Small intestine (tissue), 7 donors: ENCODE measurements at regions not wholly inside any gene's neighbourhood (a gene's known extent, or its start where the extent isn't known, plus 50 kb on each side); places are given as distances from the start of the nearest gene placed in this dataset.

Experiments
- DNase-seq, 2 donors: peaks; one replicate each; pipeline versions ENCODE4 v3.0.0 to v3.0.0-alpha.2; 2013
- FAIRE-seq: peaks from 2 replicates; lab custom pipeline; 2012; peaks lifted over from hg19 to GRCh38; lab: Jason Lieb, UNC
- H3K27ac ChIP-seq, 3 donors: one replicate each; pipeline ENCODE4 v1.5.1; 2013; ENCODE audit warnings: low read length in 2 of 3, mild to moderate bottlenecking in 2 of 3, control low read depth in 1 of 3, inconsistent platforms in 1 of 3, low read depth in 1 of 3, moderate library complexity in 1 of 3
- H3K27me3 ChIP-seq, 3 donors: one replicate each; pipeline ENCODE4 v1.6.1; 2013; ENCODE audit warnings: low read length in 3 of 3, inconsistent platforms in 1 of 3; ENCODE audit not compliant: control insufficient read depth in 3 of 3, insufficient read depth in 3 of 3
- H3K36me3 ChIP-seq, 3 donors: one replicate each; pipeline ENCODE4 v1.6.1; 2013; ENCODE audit warnings: low read length in 3 of 3, inconsistent platforms in 1 of 3, low read depth in 1 of 3, mild to moderate bottlenecking in 1 of 3, moderate library complexity in 1 of 3; ENCODE audit not compliant: control insufficient read depth in 3 of 3, insufficient read depth in 2 of 3
- H3K4me1 ChIP-seq, 3 donors: one replicate each; pipeline ENCODE4 v1.6.1; 2013; ENCODE audit warnings: low read length in 2 of 3, inconsistent platforms in 1 of 3, low read depth in 1 of 3, mild to moderate bottlenecking in 1 of 3, moderate library complexity in 1 of 3; ENCODE audit not compliant: control insufficient read depth in 3 of 3, insufficient read depth in 2 of 3
- H3K4me3 ChIP-seq, 3 donors: one replicate each; pipeline ENCODE4 v1.5.1; 2013; ENCODE audit warnings: low read length in 3 of 3, control low read depth in 1 of 3, inconsistent platforms in 1 of 3, low read depth in 1 of 3, mild to moderate bottlenecking in 1 of 3, moderate library complexity in 1 of 3
- H3K9me3 ChIP-seq, 2 donors: one replicate each; pipeline ENCODE4 v1.6.1; 2013; ENCODE audit warnings: low read depth in 1 of 2, low read length in 1 of 2; ENCODE audit not compliant: control insufficient read depth in 2 of 2, insufficient read depth in 1 of 2
- WGBS, 3 donors: extraction: QIAGEN DNeasy Blood & Tissue Kit; methylation state at CpG; one replicate each; pipeline ENCODE4 v1.1.7; 2013; 5-methylcytosine and 5-hydroxymethylcytosine counted together
- donor health status: healthy with polysubstance abuse.
- donor health status: control.
- donor health status: control.
- donor health status: Bipolar disorder and iron deficiency.
- donor health status: healthy.

DNA sequence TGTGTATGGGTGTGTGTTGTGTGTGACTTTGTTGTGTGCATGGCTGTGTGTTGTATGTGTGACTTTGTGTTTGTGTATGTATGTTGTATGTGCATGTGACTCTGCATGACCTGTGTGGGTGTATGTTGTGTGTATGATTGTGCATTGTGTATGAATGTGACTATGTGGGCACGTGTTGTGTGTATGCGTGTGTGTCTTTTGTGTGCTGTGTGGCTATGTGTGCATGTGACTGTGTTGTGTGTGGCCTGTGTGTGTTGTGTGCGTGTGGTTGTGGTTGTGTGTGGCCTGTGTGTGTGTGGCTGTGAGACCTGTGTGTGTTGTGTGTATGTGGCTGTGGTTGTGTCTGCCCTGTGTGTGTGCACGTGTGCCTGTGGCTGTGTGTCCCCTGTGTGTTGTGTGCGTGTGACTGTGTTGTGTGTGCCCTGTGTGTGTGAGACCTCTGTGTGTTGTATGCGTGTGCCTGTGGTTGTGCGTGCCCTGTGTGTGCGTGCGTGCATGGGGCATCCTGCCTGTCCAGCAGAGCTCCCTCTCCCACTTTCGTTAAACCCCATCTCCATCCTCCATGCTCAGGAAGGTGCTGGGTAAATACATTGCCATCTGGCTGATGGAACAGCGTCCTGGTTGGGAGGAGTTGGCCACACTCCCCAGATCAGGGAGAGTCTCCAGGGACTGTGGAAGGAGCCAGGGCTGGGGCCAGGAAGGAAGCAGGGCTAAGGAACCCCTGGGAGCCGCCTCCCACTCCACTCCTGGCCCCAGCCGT lies 90.1 kb upstream of the GSE1 start:
- no peak for FAIRE-seq

DNA sequence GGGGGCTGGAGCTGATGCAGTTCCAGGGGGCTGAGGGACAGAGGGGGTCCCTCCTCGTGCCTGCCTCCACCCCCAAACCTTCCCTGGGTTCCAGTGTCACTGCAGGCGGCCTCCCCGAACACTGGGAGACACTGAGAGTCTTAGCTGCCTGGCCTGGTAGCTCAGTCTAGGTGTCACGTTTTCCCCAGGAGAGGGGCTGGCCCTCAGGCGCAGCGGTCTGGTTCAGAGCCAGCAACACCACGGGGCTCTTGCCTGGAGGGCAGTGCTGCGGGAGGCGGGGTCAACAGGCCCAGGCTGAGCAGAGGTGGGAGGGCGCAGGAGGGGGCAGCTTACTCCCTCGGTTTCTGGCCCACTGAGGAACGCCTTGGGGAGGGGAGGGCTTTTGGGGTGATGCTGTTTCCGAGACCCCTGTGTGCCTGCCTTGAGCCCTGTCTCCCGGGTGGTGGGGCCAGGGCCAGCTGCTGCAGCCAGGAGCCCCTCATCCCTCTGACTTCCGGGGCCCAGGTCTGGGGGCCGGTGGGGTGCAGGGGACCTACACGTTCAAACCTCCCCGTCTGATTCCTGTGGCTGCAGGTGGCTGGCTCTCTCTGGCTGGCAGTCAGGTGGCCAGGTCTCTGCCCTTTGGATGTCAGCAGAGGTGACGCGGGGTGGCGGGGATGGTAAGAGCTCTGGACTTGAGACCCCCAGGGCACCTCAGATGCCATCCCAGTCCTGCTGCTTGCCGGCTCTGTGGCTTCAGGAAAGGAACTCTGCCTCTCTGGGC lies 89.3 kb upstream of the GSE1 start:
- no peak overlapping the region for H3K27ac ChIP-seq
- no peaks in the 10 kb centered on the region for H3K9me3 ChIP-seq
- no peak for DNase-seq
- 62 to 74% (median 72%) methylated on average over 20 to 22 of the region's 22 CpGs for WGBS, 3 donors
- FAIRE-seq: no peak
- H3K4me3 ChIP-seq: no peak overlapping the region
- H3K36me3 ChIP-seq: peaks cover 0 to 32% (median 0%) of the 10 kb centered on the region in 3 donors
- peaks cover 0 to 39% (median 0%) of the 10 kb centered on the region in 3 donors for H3K4me1 ChIP-seq
- no peaks in the 10 kb centered on the region for H3K27me3 ChIP-seq

More for the DNA sequence above, 90.1 kb upstream of the GSE1 start:
- Histone ChIP-seq H3K27ac (no peak overlapping the region), H3K9me3 (no peaks in the 10 kb centered on the region), H3K27me3 (no peaks in the 10 kb centered on the region), H3K4me1 (peaks cover 0 to 39% (median 0%) of the 10 kb centered on the region in 3 donors), H3K36me3 (peaks cover 0 to 39% (median 0%) of the 10 kb centered on the region in 3 donors), H3K4me3 (no peak overlapping the region)
- DNase-seq: peak in 1 of 2 donors; percentile 52
- WGBS, 3 donors: 72 to 77% (median 74%) methylated on average over 12 to 13 of the region's 13 CpGs

DNA sequence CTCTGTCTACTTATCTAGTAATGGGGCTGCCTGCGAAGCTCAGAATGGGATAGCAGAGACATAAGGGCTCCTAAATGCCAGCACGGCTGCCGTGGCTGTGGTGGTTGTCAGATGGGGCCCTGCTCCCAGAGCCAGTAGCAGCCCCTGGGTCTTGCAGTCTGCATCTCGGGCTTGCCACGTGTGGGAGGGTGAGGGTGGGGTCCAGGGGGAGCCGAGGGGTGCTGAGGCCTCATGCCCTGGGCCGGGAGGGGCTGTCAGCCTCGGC lies 88.8 kb upstream of the GSE1 start:
- DNase-seq (no peak), FAIRE-seq (no peak)
- Histone ChIP-seq H3K4me1 (peaks cover 0 to 40% (median 0%) of the 10 kb centered on the region in 3 donors), H3K9me3 (no peaks in the 10 kb centered on the region), H3K27me3 (no peaks in the 10 kb centered on the region), H3K27ac (no peak overlapping the region), H3K36me3 (peaks cover 0 to 31% (median 0%) of the 10 kb centered on the region in 3 donors), H3K4me3 (no peak overlapping the region)
- 14 to 65% (median 47%) methylated on average over 6 to 8 of the region's 8 CpGs for WGBS, 3 donors

DNA sequence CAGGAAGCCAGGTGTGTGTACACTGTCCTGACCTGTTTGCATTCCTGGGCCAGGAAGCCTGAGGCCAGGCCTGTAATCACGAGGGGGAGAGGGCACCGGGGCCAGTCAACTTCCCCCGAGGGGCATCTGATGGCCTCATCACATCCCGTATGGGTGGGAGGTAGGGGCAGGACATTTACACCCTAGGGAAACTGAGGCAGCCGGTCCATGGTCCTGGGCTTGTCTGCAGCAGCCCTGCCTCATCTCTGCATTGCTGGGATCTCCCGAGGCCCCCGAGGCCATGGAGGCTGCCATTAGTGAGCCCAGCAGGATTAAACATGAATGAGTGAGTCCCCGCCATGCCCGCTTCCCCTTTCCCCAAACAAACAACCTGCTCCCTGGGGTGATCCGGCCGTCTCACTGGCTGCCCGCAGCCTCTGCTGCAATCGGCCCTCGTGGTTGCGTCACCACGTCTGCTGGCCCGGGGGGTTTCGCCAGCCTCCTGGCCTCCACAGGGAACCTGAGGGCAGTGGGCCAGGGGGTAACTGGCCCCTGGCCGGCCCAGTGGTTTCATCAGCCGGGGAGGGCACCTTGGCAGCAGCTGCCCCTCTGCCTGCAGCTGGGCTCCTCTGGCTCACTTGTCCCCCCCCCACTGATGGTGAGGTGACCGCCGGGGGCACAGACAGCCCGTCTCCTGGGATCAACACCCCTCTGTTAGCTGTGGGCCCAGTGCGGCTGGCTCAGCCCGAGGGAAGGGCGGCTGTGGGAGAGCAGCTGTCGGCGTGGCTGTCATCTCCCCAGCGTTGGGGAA lies 88.3 kb upstream of the GSE1 start:
- DNase-seq: no peak
- Histone ChIP-seq H3K27me3 (no peaks in the 10 kb centered on the region), H3K4me1 (peaks cover 0 to 45% (median 0%) of the 10 kb centered on the region in 3 donors), H3K9me3 (no peaks in the 10 kb centered on the region), H3K4me3 (no peak overlapping the region), H3K36me3 (peaks cover 0 to 31% (median 0%) of the 10 kb centered on the region in 3 donors), H3K27ac (no peak overlapping the region)
- 75 to 78% (median 76%) methylated on average over 27 to 29 of the region's 29 CpGs for WGBS, 3 donors
- no peak for FAIRE-seq

DNA sequence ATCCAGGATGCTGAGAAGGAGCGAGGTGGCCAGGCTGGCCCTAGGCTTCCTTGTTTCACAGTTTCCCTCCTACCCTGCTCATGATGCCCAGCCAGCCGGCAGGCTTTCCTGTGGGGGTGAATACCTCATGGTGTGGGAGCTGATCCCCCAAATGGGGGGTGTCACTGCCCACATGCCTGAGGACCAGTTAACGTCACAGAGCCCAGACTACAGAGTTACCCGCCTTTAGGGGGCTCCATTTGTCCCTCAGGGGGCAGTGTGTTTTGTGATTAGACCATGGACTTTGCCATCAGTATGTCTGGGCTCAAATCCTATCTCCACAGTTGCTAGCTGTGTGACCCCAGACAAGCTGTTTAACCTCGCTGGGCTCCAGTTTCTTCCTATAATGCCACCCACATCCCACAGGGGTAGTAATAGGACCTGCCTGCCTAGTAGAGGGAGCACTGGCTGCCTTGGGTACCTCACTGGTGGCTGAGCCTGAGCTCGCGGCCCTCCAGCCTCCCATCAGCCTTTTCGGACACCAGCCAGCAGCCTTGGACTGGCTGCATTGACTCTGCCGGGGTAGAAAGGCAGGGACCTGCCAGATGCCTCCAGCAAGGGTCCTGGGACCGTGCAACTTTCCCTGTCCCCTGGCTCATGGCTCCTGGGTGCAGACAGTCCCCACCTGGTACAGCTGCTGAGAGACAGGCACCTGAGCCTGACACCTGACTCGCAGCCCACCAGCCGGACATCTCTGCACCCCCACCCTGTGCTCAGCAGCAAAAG lies 87.5 kb upstream of the GSE1 start:
- DNase-seq: no peak
- FAIRE-seq: no peak
- Histone ChIP-seq H3K4me3 (no peak overlapping the region), H3K4me1 (peaks cover 0 to 44% (median 0%) of the 10 kb centered on the region in 3 donors), H3K27me3 (no peaks in the 10 kb centered on the region), H3K27ac (no peak overlapping the region), H3K36me3 (peaks cover 0 to 32% (median 0%) of the 10 kb centered on the region in 3 donors), H3K9me3 (no peaks in the 10 kb centered on the region)
- WGBS, 3 donors: 80 to 87% (median 81%) methylated on average over 12 of the region's 12 CpGs

DNA sequence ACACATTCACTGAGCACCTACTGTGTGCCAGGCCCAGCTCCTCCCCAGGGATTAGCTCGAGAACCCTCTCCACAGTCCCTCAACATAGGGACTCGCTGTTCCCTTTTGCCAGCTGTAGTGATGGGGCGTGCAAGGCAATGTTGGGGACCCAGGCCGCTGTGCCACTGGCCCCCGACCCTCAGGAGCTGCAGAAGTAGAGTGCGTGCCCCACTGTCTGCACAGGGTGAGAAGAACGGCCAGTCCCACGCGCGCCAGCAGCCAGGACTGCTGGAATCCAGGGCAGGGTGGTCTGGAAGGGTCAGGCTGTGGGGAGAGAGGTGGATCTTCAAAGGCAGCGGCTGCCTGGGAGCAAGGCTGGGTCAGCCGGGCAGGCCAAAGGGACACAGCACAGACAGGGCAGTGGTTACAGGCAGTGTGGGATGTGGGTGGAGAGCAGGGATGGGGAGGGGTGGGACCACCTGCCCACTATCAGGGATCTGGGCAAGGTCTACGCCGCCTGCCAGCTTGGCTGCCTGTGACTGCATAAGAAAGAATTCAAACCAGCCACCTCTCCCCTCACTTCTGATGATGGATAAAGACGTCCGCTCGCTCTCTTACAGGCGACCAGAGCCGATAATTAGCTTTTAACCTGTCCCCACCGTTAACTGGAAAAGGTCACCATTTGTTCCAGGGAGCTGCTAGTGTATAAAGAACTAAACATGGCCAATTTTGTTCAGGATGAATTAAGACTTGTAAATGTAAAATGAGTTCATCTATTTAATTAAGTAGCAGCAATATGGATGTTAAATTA lies 86.7 kb upstream of the GSE1 start:
- peaks cover 0 to 37% (median 0%) of the 10 kb centered on the region in 3 donors for H3K4me1 ChIP-seq
- no peak overlapping the region for H3K4me3 ChIP-seq
- no peak for FAIRE-seq
- no peak overlapping the region for H3K27ac ChIP-seq
- no peaks in the 10 kb centered on the region for H3K9me3 ChIP-seq
- WGBS, 3 donors: 88 to 93% (median 91%) methylated on average over 20 of the region's 20 CpGs
- no peaks in the 10 kb centered on the region for H3K27me3 ChIP-seq
- no peak for DNase-seq
- H3K36me3 ChIP-seq: peaks cover 0 to 35% (median 0%) of the 10 kb centered on the region in 3 donors

DNA sequence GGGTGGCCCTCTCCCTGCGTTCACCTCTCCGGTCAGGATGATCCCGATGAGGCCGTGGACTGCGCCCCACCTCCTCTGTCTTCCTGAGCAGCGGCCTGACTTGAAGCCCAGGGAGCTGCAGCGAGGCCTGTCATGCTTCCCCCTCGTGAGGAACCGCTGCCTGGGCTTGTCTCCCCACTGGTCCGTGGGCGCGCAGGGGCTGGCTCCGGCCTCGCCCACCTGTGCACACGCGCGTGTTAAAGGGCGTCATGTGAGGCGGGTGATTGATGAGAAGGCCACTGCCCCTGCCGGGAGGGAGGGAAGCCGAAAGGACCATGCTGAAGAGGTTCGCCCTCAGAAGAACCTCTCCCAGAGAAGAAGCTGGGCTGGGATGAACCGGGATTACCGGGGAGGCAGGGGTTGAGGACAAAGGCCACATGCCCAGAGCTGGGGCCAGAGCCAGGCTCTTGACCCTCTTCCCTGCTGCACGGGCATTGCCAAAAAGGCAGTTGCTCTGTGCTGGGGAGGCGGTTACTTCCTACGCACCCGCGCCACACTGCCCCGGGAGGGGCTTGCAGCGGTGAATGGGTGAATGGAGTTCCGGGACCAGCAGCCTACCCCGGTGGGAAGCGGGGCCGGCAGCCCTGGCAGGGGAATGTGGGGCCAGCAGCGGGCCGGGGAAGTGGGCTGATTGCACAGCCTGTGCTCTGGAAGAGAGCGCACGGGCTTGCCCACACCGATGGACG lies 85.9 kb upstream of the GSE1 start:
- H3K27ac ChIP-seq: no peak overlapping the region
- WGBS, 3 donors: 77 to 86% (median 80%) methylated on average over 40 to 41 of the region's 41 CpGs
- FAIRE-seq (no peak), DNase-seq (no peak)
- H3K9me3 ChIP-seq: no peaks in the 10 kb centered on the region
- no peak overlapping the region for H3K4me3 ChIP-seq
- peaks cover 0 to 33% (median 0%) of the 10 kb centered on the region in 3 donors for H3K36me3 ChIP-seq
- H3K27me3 ChIP-seq: no peaks in the 10 kb centered on the region
- H3K4me1 ChIP-seq: peaks cover 0 to 33% (median 0%) of the 10 kb centered on the region in 3 donors
